ENCODE measurements at regions not wholly inside any gene's neighbourhood (a gene's known extent, or its start where the extent isn't known, plus 50 kb on each side); places are given as distances from the start of the nearest gene placed in this dataset.

- no peak for ATAC-seq
- no peak for TF ChIP-seq CTCF (IDR thresholded peaks at IDR 0.05)
These were observed 1037.8 kb downstream of the OTOL1 start for GRCh38 chr3:162534431-162534830.

DNA sequence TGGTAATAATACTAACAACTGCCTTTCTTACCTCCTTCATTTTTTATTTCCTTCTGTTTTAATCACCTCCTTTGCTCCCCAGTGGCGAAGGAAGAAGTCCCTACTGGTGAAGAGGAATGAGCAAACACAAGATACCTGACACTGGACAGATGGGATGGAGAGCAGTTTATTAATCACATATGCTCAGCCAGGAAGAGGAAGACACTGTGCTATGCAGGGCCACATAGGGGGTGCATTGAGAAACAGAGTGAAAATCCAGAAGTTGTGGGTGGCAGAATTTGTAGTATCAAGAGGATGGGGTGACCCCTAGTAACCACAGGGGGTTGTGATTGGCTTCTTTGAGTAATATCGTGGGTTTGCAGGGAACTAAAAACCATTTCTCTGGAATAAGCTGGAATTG is 1041.9 kb downstream of the OTOL1 start:
- ATAC-seq (no peak), DNase-seq (no peak)
- intact Hi-C loops (cut with DNase I), result no loop called here
- Histone ChIP-seq H3K27me3 (ENCODE audit: low read depth) (no peaks in the 10 kb centered on the region), H3K36me3 (no peaks in the 10 kb centered on the region), H3K4me3 (no peak overlapping the region), H3K9me3 (no peaks in the 10 kb centered on the region), H3K27ac (no peak overlapping the region), H3K4me1 (no peaks in the 10 kb centered on the region)
- TF ChIP-seq CTCF (IDR thresholded peaks at IDR 0.05), result no peak

More at GRCh38 chr3:162534431-162534830, 1037.8 kb downstream of the OTOL1 start:
- H3K9me3 ChIP-seq, result no peaks in the 10 kb centered on the region
- intact Hi-C loops (cut with DNase I), result no loop called here
- H3K4me3 ChIP-seq, result no peak overlapping the region
- H3K36me3 ChIP-seq, result no peaks in the 10 kb centered on the region
- H3K4me1 ChIP-seq, result no peaks in the 10 kb centered on the region
- no peak for DNase-seq
- H3K27ac ChIP-seq, result no peak overlapping the region
- no peaks in the 10 kb centered on the region for H3K27me3 ChIP-seq (ENCODE audit: low read depth)

DNA sequence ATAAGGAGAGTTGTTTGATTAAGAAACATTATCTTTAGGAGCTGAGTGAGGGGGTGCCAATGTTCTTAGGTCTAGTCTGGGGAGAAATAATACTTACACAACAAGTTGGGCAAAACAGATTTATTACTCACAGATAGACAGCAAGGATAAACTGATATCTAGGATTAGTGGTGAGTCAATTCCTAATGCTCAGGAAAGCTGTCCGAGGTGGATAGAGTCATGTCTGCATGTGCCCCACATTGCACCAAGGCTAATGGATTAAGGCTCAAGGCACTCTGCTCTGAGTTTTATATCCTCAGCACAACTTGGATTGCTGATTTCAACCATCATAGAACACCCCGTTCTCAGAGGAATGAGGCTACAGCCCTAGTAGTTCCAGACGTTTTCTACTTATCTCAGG is 1042.3 kb downstream of the OTOL1 start:
- no peak overlapping the region for H3K4me3 ChIP-seq
- no peak overlapping the region for H3K27ac ChIP-seq
- ATAC-seq, result no peak
- H3K9me3 ChIP-seq, result no peaks in the 10 kb centered on the region
- no peaks in the 10 kb centered on the region for H3K36me3 ChIP-seq
- H3K4me1 ChIP-seq, result no peaks in the 10 kb centered on the region
- DNase-seq, result no peak
- no peaks in the 10 kb centered on the region for H3K27me3 ChIP-seq (ENCODE audit: low read depth)
- intact Hi-C loops (cut with DNase I), result no loop called here
- no peak for TF ChIP-seq CTCF (IDR thresholded peaks at IDR 0.05)

DNA sequence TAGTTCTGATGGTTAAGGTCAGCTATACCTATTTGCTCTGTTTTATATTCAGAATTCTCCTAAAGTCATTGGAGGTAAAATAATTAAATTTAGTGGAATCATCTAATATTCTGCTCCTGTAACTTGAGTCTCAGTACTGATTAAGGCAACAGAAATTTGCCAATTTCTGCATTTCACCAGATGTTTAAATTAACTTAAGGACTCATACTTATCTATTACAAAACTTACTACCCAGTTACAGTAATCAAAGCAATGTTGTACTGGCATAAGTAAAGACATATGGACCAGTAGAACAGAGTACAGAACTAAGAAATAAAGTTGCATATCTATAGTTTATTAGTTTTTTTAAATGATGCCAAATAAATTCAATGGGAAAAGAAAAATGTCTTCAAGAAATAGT is 1043.8 kb downstream of the OTOL1 start:
- H3K4me3 ChIP-seq, result no peak overlapping the region
- no peaks in the 10 kb centered on the region for H3K4me1 ChIP-seq
- no peaks in the 10 kb centered on the region for H3K9me3 ChIP-seq
- H3K27me3 ChIP-seq (ENCODE audit: low read depth), result no peaks in the 10 kb centered on the region
- TF ChIP-seq CTCF (IDR thresholded peaks at IDR 0.05), result no peak
- DNase-seq (no peak), ATAC-seq (no peak)
- H3K36me3 ChIP-seq, result no peaks in the 10 kb centered on the region
- intact Hi-C loops (cut with DNase I), result no loop called here
- no peak overlapping the region for H3K27ac ChIP-seq

GRCh38 chr3:162541923-162542322 is 1045.3 kb downstream of the OTOL1 start:
- TF ChIP-seq CTCF (IDR thresholded peaks at IDR 0.05), result no peak
- ATAC-seq (no peak), DNase-seq (no peak)
- intact Hi-C loops (cut with DNase I), result no loop called here
- Histone ChIP-seq H3K27me3 (ENCODE audit: low read depth) (no peaks in the 10 kb centered on the region), H3K9me3 (no peaks in the 10 kb centered on the region), H3K4me1 (no peaks in the 10 kb centered on the region), H3K36me3 (no peaks in the 10 kb centered on the region), H3K27ac (no peak overlapping the region), H3K4me3 (no peak overlapping the region)

DNA sequence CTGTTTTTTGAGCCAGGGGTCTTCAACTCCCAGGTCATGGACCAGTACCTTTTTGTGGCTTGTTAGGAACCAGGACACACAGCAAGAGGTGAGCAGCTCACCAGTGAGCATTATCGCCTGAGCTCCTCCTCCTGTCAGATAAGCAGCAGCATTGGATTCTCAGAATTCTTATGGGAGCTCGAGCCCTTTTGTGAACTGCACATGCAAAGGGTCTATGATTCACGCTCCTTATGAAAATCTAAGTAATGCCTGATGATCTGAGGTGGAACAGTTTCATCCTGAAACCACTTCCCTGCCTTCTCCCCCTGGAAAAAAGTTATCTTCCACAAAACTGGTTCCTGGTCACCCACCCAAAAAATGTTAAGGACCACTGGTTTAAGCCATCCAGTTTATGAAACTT is 1047.6 kb downstream of the OTOL1 start:
- Histone ChIP-seq H3K27ac (no peak overlapping the region), H3K9me3 (no peaks in the 10 kb centered on the region), H3K4me3 (no peak overlapping the region), H3K36me3 (no peaks in the 10 kb centered on the region), H3K4me1 (no peaks in the 10 kb centered on the region), H3K27me3 (ENCODE audit: low read depth) (no peaks in the 10 kb centered on the region)
- TF ChIP-seq CTCF (IDR thresholded peaks at IDR 0.05), result no peak
- no peak for ATAC-seq
- DNase-seq, result no peak
- intact Hi-C loops (cut with DNase I), result no loop called here
